H1 (cell line): ENCODE measurements at regions not wholly inside any gene's neighbourhood (a gene's known extent, or its start where the extent isn't known, plus 50 kb on each side); places are given as distances from the start of the nearest gene placed in this dataset.

Experiments
- CREB1 ChIP-seq: IDR thresholded peaks from 2 replicates; pipeline ENCODE4 v1.6.1; 2012; ENCODE audit warnings: inconsistent platforms
- EGR1 ChIP-seq: IDR thresholded peaks from 2 replicates; pipeline ENCODE4 v1.6.1; 2011; ENCODE audit warnings: low read depth, low read length, borderline replicate concordance
- EP300 ChIP-seq, 2 experiments: IDR thresholded peaks; 1 replicate in 1 of 2; 2 replicates in 1 of 2; pipeline ENCODE4 v1.6.1; 2011 to 2012; ENCODE audit warnings: low read depth in 2 of 2, low read length in 2 of 2, mild to moderate bottlenecking in 2 of 2, borderline replicate concordance in 1 of 2, inconsistent platforms in 1 of 2, moderate library complexity in 1 of 2
- TF ChIP-seq, protein P1 (sequence below), 3 experiments: IDR thresholded peaks; 1 replicate in 2 of 3; 2 replicates in 1 of 3; pipeline versions ENCODE4 v1.5.1 to v1.6.1; 2011; ENCODE audit warnings: low read length in 3 of 3, mild to moderate bottlenecking in 3 of 3, inconsistent platforms in 2 of 3, low read depth in 1 of 3, moderate library complexity in 1 of 3; ENCODE audit not compliant: insufficient read depth in 1 of 3; ENCODE audit errors: control extremely low read depth in 1 of 3

GRCh38 chr3:175898194-175898593 lies 1039.1 kb downstream of the NAALADL2 start:
- TF ChIP-seq CREB1, result no peak
- no peak for TF ChIP-seq EGR1
- TF ChIP-seq, protein P1, sequence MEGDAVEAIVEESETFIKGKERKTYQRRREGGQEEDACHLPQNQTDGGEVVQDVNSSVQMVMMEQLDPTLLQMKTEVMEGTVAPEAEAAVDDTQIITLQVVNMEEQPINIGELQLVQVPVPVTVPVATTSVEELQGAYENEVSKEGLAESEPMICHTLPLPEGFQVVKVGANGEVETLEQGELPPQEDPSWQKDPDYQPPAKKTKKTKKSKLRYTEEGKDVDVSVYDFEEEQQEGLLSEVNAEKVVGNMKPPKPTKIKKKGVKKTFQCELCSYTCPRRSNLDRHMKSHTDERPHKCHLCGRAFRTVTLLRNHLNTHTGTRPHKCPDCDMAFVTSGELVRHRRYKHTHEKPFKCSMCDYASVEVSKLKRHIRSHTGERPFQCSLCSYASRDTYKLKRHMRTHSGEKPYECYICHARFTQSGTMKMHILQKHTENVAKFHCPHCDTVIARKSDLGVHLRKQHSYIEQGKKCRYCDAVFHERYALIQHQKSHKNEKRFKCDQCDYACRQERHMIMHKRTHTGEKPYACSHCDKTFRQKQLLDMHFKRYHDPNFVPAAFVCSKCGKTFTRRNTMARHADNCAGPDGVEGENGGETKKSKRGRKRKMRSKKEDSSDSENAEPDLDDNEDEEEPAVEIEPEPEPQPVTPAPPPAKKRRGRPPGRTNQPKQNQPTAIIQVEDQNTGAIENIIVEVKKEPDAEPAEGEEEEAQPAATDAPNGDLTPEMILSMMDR (IDR thresholded peaks at IDR 0.05; ENCODE audit: control extremely low read depth in 1 of 3, insufficient read depth in 1 of 3, low read depth in 1 of 3, low read length in 3 of 3), result no peak
- no peak for TF ChIP-seq EP300 (IDR thresholded peaks at IDR 0.05; ENCODE audit: borderline replicate concordance in 1 of 2, low read depth in 2 of 2, low read length in 2 of 2)
